Astrocyte of the cerebellum (primary cell): ENCODE measurements at regions not wholly inside any gene's neighbourhood (a gene's known extent, or its start where the extent isn't known, plus 50 kb on each side); places are given as distances from the start of the nearest gene placed in this dataset.
"Not testable (repeated sequence)": the region's sequence is repeated elsewhere in the genome, so short reads cannot be mapped to it uniquely, and the experiment has no call there.

Source experiments
- DNase-seq: peaks from one replicate; pipeline ENCODE4 v3.0.0-alpha.2; 2011; ENCODE audit warnings: low read depth
- H3K4me3 ChIP-seq: 2 replicates; pipeline ENCODE4 v1.5.1; 2011; ENCODE audit warnings: mild to moderate bottlenecking, low read depth, low read length, moderate library complexity
- in situ Hi-C: cut with HindIII; loops from 2 replicates; pipeline ENCODE4 v1.10.0; 2017; ENCODE audit warnings: low sequenced_read_pairs
- TF ChIP-seq, protein P1 (sequence below): IDR thresholded peaks from 2 replicates; pipeline ENCODE4 v1.5.1; 2012; ENCODE audit warnings: low read length, low read depth, moderate library complexity, mild to moderate bottlenecking; ENCODE audit errors: missing control alignments

DNA sequence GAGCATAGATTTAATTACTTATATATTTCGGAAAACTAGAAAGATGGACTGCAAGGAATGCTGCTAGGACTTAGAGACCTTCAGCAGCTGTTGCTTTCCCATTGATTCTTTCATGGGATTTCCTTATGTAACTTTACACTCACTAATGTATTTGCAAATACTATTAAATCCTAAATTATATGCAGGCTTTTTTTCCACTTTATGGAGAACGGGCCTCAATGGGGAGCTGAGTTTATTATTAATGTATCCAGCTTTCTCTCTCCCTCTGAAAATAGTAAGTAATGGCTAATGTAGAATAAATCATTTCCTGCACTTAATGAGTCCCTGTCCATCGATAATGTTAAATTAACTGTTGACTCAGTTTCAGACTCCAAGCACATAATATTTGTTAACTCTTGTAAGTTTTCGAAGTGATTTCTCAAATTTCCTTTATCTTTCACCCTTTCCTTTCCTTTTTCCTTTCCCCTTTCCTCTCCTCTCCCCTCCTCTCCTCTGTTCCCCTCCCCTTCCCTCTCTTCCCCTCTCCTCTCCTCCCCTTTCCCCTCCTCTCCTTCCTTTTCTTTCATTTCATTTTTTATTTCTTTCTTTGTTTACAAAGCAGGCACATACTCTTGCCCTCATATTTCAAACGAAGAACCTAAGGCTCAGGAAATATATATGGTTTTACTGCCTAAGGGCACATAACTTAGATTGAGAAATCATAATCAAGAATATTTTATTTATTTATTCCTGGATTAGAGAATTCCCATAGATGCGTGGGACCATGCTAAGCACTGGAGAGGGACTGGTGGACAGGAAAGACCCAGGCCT lies 503.6 kb downstream of the MMUT start:
- no peak overlapping the region for H3K4me3 ChIP-seq
- in situ Hi-C loops = no loop called here
- DNase-seq = no peak
- TF ChIP-seq, protein P1, sequence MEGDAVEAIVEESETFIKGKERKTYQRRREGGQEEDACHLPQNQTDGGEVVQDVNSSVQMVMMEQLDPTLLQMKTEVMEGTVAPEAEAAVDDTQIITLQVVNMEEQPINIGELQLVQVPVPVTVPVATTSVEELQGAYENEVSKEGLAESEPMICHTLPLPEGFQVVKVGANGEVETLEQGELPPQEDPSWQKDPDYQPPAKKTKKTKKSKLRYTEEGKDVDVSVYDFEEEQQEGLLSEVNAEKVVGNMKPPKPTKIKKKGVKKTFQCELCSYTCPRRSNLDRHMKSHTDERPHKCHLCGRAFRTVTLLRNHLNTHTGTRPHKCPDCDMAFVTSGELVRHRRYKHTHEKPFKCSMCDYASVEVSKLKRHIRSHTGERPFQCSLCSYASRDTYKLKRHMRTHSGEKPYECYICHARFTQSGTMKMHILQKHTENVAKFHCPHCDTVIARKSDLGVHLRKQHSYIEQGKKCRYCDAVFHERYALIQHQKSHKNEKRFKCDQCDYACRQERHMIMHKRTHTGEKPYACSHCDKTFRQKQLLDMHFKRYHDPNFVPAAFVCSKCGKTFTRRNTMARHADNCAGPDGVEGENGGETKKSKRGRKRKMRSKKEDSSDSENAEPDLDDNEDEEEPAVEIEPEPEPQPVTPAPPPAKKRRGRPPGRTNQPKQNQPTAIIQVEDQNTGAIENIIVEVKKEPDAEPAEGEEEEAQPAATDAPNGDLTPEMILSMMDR = no peak

DNA sequence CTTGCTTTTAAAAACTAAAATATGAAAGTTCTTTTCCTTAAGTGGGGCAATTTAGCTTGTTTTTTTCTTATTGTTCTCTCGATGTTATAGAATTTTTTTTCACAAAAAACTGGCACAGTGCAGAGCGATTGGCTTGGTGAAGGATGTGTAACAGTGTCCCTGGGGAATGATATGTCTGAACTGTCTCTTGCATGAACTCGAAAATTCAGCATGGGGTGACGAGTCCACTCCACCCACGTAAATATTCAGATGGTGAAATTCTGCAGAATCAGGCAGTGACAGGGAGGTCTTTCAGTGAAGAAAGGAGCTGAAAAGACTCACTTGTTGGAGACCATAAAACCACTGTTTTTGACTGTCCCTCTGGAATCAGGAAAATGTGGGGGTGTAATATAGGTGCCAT lies 505.3 kb downstream of the MMUT start:
- in situ Hi-C loops = no loop called here
- TF ChIP-seq, protein P1 = no peak
- DNase-seq = no peak
- no peak overlapping the region for H3K4me3 ChIP-seq

DNA sequence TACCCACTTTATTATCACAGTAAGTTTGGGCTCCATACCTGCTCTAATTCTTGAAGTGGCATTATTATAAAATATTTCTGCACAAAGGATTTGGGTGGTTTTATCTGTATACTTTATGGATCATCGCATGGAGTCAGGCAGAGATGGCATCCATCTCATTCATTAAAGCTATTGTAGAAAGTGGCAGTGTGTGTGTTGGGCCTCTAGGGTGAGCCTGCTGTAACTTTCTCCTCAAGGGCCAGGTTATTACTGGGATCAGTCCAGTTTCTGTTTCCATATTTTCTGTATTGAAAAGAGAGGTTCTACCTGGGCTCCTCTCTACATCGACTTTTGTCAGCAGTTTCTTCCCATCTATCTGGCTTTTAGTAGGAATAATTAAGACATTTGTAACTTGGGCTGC lies 511.1 kb downstream of the MMUT start:
- in situ Hi-C loops = no loop called here
- TF ChIP-seq, protein P1 = no peak
- H3K4me3 ChIP-seq = no peak overlapping the region
- DNase-seq = no peak

DNA sequence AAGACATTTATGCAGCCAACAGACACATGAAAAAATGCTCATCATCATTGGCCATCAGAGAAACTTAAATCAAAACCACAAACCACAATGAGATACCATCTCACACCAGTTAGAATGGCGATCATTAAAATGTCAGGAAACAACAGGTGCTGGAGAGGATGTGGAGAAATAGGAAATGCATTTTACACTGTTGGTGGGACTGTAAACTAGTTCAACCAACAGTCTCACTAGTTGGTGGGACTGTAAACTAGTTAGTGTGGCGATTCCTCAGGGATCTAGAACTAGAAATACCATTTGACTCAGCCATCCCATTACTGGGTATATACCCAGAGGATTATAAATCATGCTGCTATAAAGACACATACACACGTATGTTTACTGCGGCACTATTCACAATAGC lies 518.8 kb downstream of the MMUT start:
- H3K4me3 ChIP-seq, in situ Hi-C loops, DNase-seq: not testable (repeated sequence)

DNA sequence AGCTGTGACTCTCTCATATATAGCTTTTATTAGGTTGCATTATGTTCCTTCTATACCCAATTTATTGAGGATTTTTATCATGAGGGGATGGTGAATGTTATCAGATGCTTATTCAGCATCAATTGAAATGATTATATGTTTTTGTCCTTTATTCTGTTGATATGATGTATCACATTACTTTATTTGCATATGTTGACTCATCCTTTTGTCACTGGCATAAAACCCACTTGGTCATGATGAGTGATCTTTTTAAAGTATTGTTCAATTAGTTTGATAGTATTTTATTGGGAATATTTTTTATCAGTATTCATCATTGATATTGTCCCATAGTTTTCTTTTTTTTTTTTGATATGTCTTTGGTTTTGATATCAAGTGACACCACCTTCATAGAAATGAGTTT lies 529.9 kb downstream of the MMUT start:
- DNase-seq = no peak
- in situ Hi-C loops = no loop called here
- TF ChIP-seq, protein P1 = no peak
- H3K4me3 ChIP-seq = no peak overlapping the region

DNA sequence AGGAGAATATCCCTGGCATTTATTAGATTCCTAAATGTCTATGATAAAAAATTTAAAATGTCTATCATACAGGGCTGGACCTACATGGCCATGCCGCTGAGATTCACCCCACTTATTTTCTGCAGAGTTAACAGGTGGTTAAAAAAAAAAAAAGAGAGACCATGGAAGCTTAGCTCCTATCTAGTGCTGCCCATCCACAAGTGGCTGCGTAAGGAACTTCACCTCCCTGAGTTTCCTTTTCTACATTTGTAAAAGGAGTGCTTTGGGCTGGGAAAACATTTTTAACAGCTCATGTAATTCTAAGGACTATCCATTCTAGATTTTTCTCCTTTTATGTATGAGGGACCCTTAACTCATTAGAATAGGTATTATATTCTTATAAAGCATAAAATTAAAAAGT lies 534.1 kb downstream of the MMUT start:
- H3K4me3 ChIP-seq = no peak overlapping the region
- TF ChIP-seq, protein P1 = no peak
- in situ Hi-C loops = no loop called here
- DNase-seq = no peak

DNA sequence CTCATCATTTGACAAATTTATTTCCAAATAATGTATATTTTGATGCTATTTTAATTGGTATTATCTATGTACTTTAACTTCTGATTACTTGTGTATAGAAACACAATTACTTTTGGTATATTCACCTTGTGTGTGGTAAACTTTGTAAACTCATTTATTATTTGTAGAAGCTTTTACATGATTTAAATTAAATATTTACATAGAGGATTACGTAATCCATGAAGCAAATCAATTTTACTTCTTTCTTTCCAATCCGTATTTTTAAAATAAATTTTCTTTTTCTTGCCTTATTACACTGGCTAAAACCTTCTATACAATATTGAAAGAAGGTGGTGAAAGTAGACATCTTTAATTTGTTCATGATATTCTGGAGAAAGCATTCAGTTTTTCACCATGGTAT lies 540.2 kb downstream of the MMUT start:
- no peak for DNase-seq
- H3K4me3 ChIP-seq = no peak overlapping the region
- in situ Hi-C loops = no loop called here
- TF ChIP-seq, protein P1 = no peak
